GM21526 (cell line): ENCODE measurements at regions not wholly inside any gene's neighbourhood (a gene's known extent, or its start where the extent isn't known, plus 50 kb on each side); places are given as distances from the start of the nearest gene placed in this dataset.

Source experiments
- ATAC-seq: cut with Tn5 transposase; IDR thresholded peaks from one replicate; pipeline ENCODE4 v1.9.1; 2021; ENCODE audit warnings: moderate library complexity; ENCODE audit not compliant: unreplicated experiment, low FRiP score

GRCh38 chr21:16071761-16072160 lies 342.0 kb downstream of the USP25 start:
- no peak for ATAC-seq

DNA sequence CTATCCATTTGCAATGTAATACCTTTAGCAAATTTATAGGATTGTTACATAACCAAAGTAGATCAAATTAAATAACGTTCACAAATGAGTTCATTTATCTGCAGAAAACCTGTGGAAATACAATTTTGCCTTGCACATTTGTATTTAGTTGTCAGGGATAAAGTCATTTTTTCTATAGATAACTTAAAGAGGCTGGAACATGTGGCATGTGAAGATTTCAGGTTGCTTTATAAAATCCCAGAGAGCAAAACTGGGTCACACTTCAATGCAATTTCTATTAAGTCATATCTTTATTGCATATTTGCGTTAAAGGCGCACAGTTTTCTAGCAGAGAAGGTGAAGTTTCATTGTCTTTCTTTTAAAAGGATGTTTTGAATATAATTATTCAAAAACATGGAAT lies 342.4 kb downstream of the USP25 start:
- ATAC-seq = no peak

GRCh38 chr21:16072737-16073136 lies 343.0 kb downstream of the USP25 start:
- no peak for ATAC-seq

GRCh38 chr21:16073586-16073985 lies 343.8 kb downstream of the USP25 start:
- ATAC-seq = no peak

GRCh38 chr21:16074950-16075489 lies 345.2 kb downstream of the USP25 start:
- no peak for ATAC-seq

DNA sequence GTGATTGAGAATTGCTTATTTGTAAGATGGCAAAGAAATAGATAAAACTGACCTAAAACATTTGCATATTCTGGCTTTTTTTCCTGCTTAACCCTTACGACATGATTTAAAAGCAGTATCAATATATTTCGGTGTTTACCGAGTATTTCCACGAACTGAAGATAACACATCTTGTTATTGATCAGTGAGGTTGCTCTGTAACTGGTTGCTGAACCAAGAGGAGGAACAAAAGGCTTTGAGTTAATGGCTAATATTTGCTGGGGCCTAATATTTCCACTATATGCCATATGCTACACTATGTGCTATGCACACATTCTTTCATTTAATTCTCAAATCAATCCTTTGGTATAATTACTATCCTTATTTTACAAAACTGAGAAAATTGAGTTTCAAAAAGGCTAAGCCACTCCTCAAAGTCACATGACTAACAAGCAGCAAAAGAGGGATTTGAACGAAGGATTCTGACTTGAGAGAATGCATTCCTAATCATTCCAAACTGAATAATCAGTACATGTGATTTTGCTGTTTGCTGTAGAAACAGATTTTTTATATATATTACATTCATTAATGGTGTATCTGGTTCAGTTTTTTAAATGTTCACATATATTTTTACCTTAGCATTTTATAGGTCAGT lies 346.0 kb downstream of the USP25 start:
- ATAC-seq = no peak

GRCh38 chr21:16076465-16076864 lies 346.7 kb downstream of the USP25 start:
- ATAC-seq = no peak

GRCh38 chr21:16078382-16078781 lies 348.6 kb downstream of the USP25 start:
- no peak for ATAC-seq

DNA sequence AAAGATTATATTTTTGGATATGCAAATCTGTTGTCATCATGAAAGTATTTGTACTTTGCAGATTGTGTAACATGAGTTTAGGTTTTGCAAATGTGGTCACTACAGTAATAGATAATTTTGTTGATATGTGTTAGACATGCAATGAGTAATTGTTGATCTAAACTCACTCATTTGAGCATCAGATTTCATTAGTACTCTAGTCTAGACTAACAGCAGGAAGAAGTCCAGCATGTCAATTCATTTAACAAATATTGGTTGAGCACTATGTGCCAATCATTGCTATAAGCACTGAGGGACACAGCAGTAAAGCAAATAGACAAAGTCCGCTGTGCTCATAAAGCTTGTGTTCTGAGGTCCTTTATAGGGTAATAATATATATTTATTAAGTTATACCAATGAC lies 350.0 kb downstream of the USP25 start:
- ATAC-seq = no peak

- no peak for ATAC-seq
These were observed 351.5 kb downstream of the USP25 start for GRCh38 chr21:16081304-16081703.

GRCh38 chr21:16082038-16082816 lies 352.4 kb downstream of the USP25 start:
- ATAC-seq = no peak

GRCh38 chr21:16084776-16085364 lies 355.1 kb downstream of the USP25 start:
- ATAC-seq = no peak

GRCh38 chr21:16085421-16085820 lies 355.6 kb downstream of the USP25 start:
- ATAC-seq = no peak

DNA sequence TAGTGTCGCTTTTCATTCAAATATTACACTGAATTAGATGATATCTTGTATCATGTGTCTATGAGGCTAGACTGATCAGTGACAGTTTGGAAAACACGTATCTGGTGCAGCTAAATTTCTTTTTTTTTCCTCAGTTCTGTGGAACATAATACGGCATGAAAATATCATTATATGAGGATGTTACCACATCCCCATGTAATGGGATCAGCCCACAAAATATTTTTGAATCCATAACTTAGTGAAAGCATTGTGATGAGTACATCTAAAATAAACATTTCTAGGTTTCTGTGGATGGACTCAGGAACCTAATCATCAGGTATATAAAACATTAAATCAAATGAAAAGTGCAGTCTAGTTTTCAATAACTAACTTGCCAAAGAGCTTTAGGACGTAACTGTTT lies 356.3 kb downstream of the USP25 start:
- no peak for ATAC-seq

- no peak for ATAC-seq
These were observed 357.2 kb downstream of the USP25 start for GRCh38 chr21:16086936-16087335.

GRCh38 chr21:16087523-16087922 lies 357.7 kb downstream of the USP25 start:
- no peak for ATAC-seq

- no peak for ATAC-seq
These were observed 358.3 kb downstream of the USP25 start for GRCh38 chr21:16088056-16088455.

- no peak for ATAC-seq
These were observed 365.2 kb downstream of the USP25 start for GRCh38 chr21:16095005-16095404.

DNA sequence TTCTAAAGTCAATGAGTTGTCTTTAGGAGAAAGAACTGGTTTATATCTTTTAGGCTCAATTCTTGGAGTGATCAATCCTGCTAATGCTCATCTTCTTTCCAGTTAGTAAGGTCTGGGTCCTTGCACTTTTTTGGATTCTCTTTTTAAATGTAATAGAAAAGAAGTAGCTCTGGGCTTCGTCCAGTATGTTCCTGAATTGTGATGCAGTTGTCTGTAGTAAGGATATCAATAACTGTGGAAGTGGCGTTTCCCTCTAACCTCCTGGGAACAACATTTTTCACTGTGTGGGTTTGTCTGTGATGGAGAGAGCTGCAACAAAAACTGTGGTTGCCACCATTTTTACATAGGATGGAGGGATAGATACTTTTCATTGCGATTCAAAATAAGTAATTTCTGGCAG lies 367.2 kb downstream of the USP25 start:
- no peak for ATAC-seq

- ATAC-seq = no peak
These were observed 372.3 kb downstream of the USP25 start for GRCh38 chr21:16102113-16102512.

- ATAC-seq = no peak
These were observed 378.8 kb downstream of the USP25 start for GRCh38 chr21:16108561-16109075.
